RPMI7951 (cell line): ENCODE measurements at regions not wholly inside any gene's neighbourhood (a gene's known extent, or its start where the extent isn't known, plus 50 kb on each side); places are given as distances from the start of the nearest gene placed in this dataset.
A peak's percentile ranks its signal among the peaks of the same experiment; 100 is the strongest.
"Not testable (repeated sequence)": the region's sequence is repeated elsewhere in the genome, so short reads cannot be mapped to it uniquely, and the experiment has no call there.

ENCODE experiments used
- DNase-seq: peaks from one replicate; pipeline ENCODE4 v3.0.0-alpha.2; 2012; ENCODE audit warnings: low read depth

- DNase-seq: no peak
These were observed 61.9 kb upstream of the LANCL2 start for GRCh38 chr7:55303220-55303619.

GRCh38 chr7:55304018-55304762, 60.9 kb upstream of the LANCL2 start:
- DNase-seq: no peak

GRCh38 chr7:55305135-55305534, 60.0 kb upstream of the LANCL2 start:
- no peak for DNase-seq

- DNase-seq: no peak
These were observed 58.8 kb upstream of the LANCL2 start for GRCh38 chr7:55306331-55306730.

GRCh38 chr7:55307123-55307916, 57.8 kb upstream of the LANCL2 start:
- DNase-seq: peak; percentile 23

GRCh38 chr7:55308186-55308929, 56.8 kb upstream of the LANCL2 start:
- DNase-seq: peak; percentile 45

GRCh38 chr7:55309040-55309991, 55.8 kb upstream of the LANCL2 start:
- DNase-seq: no peak

GRCh38 chr7:55310287-55311025, 54.7 kb upstream of the LANCL2 start:
- DNase-seq: no peak

GRCh38 chr7:55311892-55312291, 53.2 kb upstream of the LANCL2 start:
- not testable (repeated sequence) for DNase-seq

- not testable (repeated sequence) for DNase-seq
These were observed 51.5 kb upstream of the LANCL2 start for GRCh38 chr7:55313671-55314070.

GRCh38 chr7:55314967-55315366, 50.2 kb upstream of the LANCL2 start:
- no peak for DNase-seq
